HCT116 (cell line): ENCODE measurements at regions not wholly inside any gene's neighbourhood (a gene's known extent, or its start where the extent isn't known, plus 50 kb on each side); places are given as distances from the start of the nearest gene placed in this dataset.

ENCODE experiments used
- CBX3 ChIP-seq: IDR thresholded peaks from 2 replicates; pipeline ENCODE4 v1.6.1; 2012; ENCODE audit warnings: low read depth
- CEBPB ChIP-seq: IDR thresholded peaks from 2 replicates; pipeline ENCODE4 v1.6.1; 2012; ENCODE audit warnings: low read depth
- CTCF ChIP-seq, 3 experiments: fragments of 200-600 bp in 1 of 3; sonication (generic) in 1 of 3; IDR thresholded peaks in 2 of 3; conservative IDR thresholded peaks in 1 of 3; 2 replicates each; pipeline ENCODE4 v1.5.1; 2012 to 2017; ENCODE audit warnings: low read depth in 2 of 3, low read length in 2 of 3, antibody characterized with exemption in 1 of 3, borderline replicate concordance in 1 of 3, control low read depth in 1 of 3, mild to moderate bottlenecking in 1 of 3, mixed read lengths in 1 of 3, mixed run types in 1 of 3, moderate library complexity in 1 of 3; ENCODE audit not compliant: insufficient read depth in 1 of 3
- EGR1 ChIP-seq: IDR thresholded peaks from 2 replicates; pipeline ENCODE4 v1.6.1; 2012; ENCODE audit warnings: low read depth
- EZH2 ChIP-seq: fragments of 200-600 bp; sonication (generic); IDR thresholded peaks from 2 replicates; pipeline ENCODE4 v1.6.1; 2017; ENCODE audit warnings: antibody characterized with exemption, mixed run types
- POLR2A ChIP-seq: IDR thresholded peaks from 2 replicates; pipeline ENCODE4 v1.7.0; 2011; ENCODE audit warnings: borderline replicate concordance; ENCODE audit not compliant: insufficient read depth, insufficient read length; ENCODE audit errors: extremely low read depth
- POLR2AphosphoS5 ChIP-seq: IDR thresholded peaks from 2 replicates; pipeline ENCODE4 v1.6.1; 2011; ENCODE audit warnings: mild to moderate bottlenecking, low read depth, low read length, moderate library complexity
- REST ChIP-seq: IDR thresholded peaks from 2 replicates; pipeline ENCODE4 v1.6.1; 2012; ENCODE audit warnings: low read depth
- SIN3A ChIP-seq: IDR thresholded peaks from 2 replicates; pipeline ENCODE4 v1.6.1; 2012; ENCODE audit warnings: low read depth
- SP1 ChIP-seq: IDR thresholded peaks from 2 replicates; pipeline ENCODE4 v1.6.1; 2012; ENCODE audit warnings: low read depth
- ZBTB33 ChIP-seq: IDR thresholded peaks from 2 replicates; pipeline ENCODE4 v1.6.1; 2011; ENCODE audit warnings: mild to moderate bottlenecking, low read length, moderate library complexity; ENCODE audit not compliant: insufficient replicate concordance; ENCODE audit errors: extremely low read depth
- ZFX ChIP-seq: fragments of 450-650 bp; IDR thresholded peaks from 2 replicates; pipeline ENCODE4 v1.6.1; 2017
- ZNF274 ChIP-seq: fragments of 200-500 bp; sonication (Bioruptor generic); IDR thresholded peaks from 2 replicates; pipeline ENCODE4 v1.6.1; 2014; ENCODE audit warnings: mild to moderate bottlenecking, low read depth, low read length, inconsistent platforms

GRCh38 chr1:199291022-199291740, 652.3 kb downstream of the PTPRC start:
- no peak for TF ChIP-seq CTCF (IDR thresholded peaks at IDR 0.05 in 2 of 3, conservative IDR thresholded peaks at IDR 0.05 in 1 of 3; ENCODE audit: borderline replicate concordance in 1 of 3, insufficient read depth in 1 of 3, low read depth in 2 of 3, low read length in 2 of 3)
- TF ChIP-seq SP1, result no peak
- TF ChIP-seq POLR2AphosphoS5, result no peak
- no peak for TF ChIP-seq ZBTB33
- TF ChIP-seq ZNF274, result no peak
- no peak for TF ChIP-seq SIN3A
- no peak for TF ChIP-seq EGR1
- TF ChIP-seq POLR2A, result no peak
- no peak for TF ChIP-seq EZH2
- TF ChIP-seq ZFX, result no peak
- TF ChIP-seq CEBPB, result no peak
- TF ChIP-seq CBX3, result no peak
- no peak for TF ChIP-seq REST
